MM.1S (cell line): ENCODE measurements at regions not wholly inside any gene's neighbourhood (a gene's known extent, or its start where the extent isn't known, plus 50 kb on each side); places are given as distances from the start of the nearest gene placed in this dataset.

Source experiments
- EZH2 ChIP-seq: fragments of 300-600 bp; sonication (generic); optimal IDR thresholded peaks from 2 replicates; pipeline ENCODE3; 2017; ENCODE audit warnings: low read depth, mild to moderate bottlenecking, antibody characterized with exemption, low read length, mixed read lengths
- EZH2phosphoT487 ChIP-seq: fragments of 300-600 bp; sonication (generic); IDR thresholded peaks from 2 replicates; pipeline ENCODE4 v1.6.1; 2018; ENCODE audit warnings: antibody characterized with exemption, low read length
- TF ChIP-seq, protein P1 (sequence below): fragments of 300-600 bp; sonication (generic); IDR thresholded peaks from 2 replicates; pipeline ENCODE4 v1.5.1; 2016; ENCODE audit warnings: antibody characterized with exemption, low read length, mixed read lengths

- TF ChIP-seq, protein P1, sequence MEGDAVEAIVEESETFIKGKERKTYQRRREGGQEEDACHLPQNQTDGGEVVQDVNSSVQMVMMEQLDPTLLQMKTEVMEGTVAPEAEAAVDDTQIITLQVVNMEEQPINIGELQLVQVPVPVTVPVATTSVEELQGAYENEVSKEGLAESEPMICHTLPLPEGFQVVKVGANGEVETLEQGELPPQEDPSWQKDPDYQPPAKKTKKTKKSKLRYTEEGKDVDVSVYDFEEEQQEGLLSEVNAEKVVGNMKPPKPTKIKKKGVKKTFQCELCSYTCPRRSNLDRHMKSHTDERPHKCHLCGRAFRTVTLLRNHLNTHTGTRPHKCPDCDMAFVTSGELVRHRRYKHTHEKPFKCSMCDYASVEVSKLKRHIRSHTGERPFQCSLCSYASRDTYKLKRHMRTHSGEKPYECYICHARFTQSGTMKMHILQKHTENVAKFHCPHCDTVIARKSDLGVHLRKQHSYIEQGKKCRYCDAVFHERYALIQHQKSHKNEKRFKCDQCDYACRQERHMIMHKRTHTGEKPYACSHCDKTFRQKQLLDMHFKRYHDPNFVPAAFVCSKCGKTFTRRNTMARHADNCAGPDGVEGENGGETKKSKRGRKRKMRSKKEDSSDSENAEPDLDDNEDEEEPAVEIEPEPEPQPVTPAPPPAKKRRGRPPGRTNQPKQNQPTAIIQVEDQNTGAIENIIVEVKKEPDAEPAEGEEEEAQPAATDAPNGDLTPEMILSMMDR: no peak
- TF ChIP-seq EZH2 (no peak), EZH2phosphoT487 (no peak)
Observed at GRCh38 chr1:4025752-4026151, 125.7 kb upstream of the C1orf174 start.
